Fibroblast of lung (primary cell): ENCODE measurements at regions not wholly inside any gene's neighbourhood (a gene's known extent, or its start where the extent isn't known, plus 50 kb on each side); places are given as distances from the start of the nearest gene placed in this dataset.

ENCODE experiments used
- DNase-seq, 2 donors: peaks; one replicate each; pipeline versions ENCODE4 v3.0.0 to v3.0.0-alpha.2; 2010; ENCODE audit warnings: low read depth in 2 of 2
- H2AFZ ChIP-seq: 2 replicates; pipeline ENCODE4 v1.5.1; 2012; ENCODE audit warnings: low read length, control low read depth, inconsistent platforms
- H3K27ac ChIP-seq: 2 replicates; pipeline ENCODE4 v1.5.1; 2011; ENCODE audit warnings: low read length, control low read depth; ENCODE audit not compliant: insufficient read depth
- H3K27me3 ChIP-seq: 2 replicates; pipeline ENCODE4 v1.5.1; 2011; ENCODE audit warnings: mild to moderate bottlenecking, low read length; ENCODE audit not compliant: control insufficient read depth, insufficient read depth
- H3K36me3 ChIP-seq: 2 replicates; pipeline ENCODE4 v1.5.1; 2011; ENCODE audit warnings: low read length; ENCODE audit not compliant: control insufficient read depth, insufficient read depth
- H3K4me1 ChIP-seq: 2 replicates; pipeline ENCODE4 v1.5.1; 2011; ENCODE audit warnings: low read length; ENCODE audit not compliant: control insufficient read depth, insufficient read depth; ENCODE audit errors: extremely low read depth
- H3K4me2 ChIP-seq: 2 replicates; pipeline ENCODE4 v1.5.1; 2011; ENCODE audit warnings: low read length, control low read depth; ENCODE audit not compliant: insufficient read depth; ENCODE audit errors: extremely low read depth
- H3K4me3 ChIP-seq, 4 experiments: fragments of 200-600 bp in 1 of 4; sonication (generic) in 1 of 4; replicated peaks in 1 of 4; 2 replicates each; pipeline ENCODE4 v1.5.1; 2011 to 2016; ENCODE audit warnings: low read length in 4 of 4, low read depth in 3 of 4, mild to moderate bottlenecking in 3 of 4, control low read depth in 2 of 4, inconsistent platforms in 1 of 4, mixed read lengths in 1 of 4; ENCODE audit not compliant: insufficient read depth in 1 of 4; ENCODE audit errors: control extremely low read depth in 1 of 4
- H3K79me2 ChIP-seq: 2 replicates; pipeline ENCODE4 v1.5.1; 2012; ENCODE audit warnings: mild to moderate bottlenecking, low read length, inconsistent platforms; ENCODE audit not compliant: control insufficient read depth, insufficient read depth
- H3K9ac ChIP-seq: 2 replicates; pipeline ENCODE4 v1.5.1; 2011; ENCODE audit warnings: mild to moderate bottlenecking, low read length, control low read depth; ENCODE audit not compliant: insufficient read depth
- H3K9me3 ChIP-seq: 2 replicates; pipeline ENCODE4 v1.5.1; 2012; ENCODE audit warnings: low read depth, low read length; ENCODE audit not compliant: control insufficient read depth, insufficient read depth
- H4K20me1 ChIP-seq: 2 replicates; pipeline ENCODE4 v1.5.1; 2011; ENCODE audit warnings: low read length; ENCODE audit not compliant: control insufficient read depth, insufficient read depth; ENCODE audit errors: extremely low read depth
- EZH2 ChIP-seq: IDR thresholded peaks from 2 replicates; pipeline ENCODE4 v1.5.1; 2012; ENCODE audit warnings: low read length, control low read depth, mild to moderate bottlenecking; ENCODE audit errors: missing control alignments
- TF ChIP-seq, protein P1 (sequence below), 2 donors: IDR thresholded peaks in 1 of 2; conservative IDR thresholded peaks in 1 of 2; 1 replicate in 1 of 2; 2 replicates in 1 of 2; pipeline ENCODE4 v1.5.1; 2011 to 2012; ENCODE audit warnings: low read length in 2 of 2, control low read depth in 1 of 2, inconsistent platforms in 1 of 2, low read depth in 1 of 2, mild to moderate bottlenecking in 1 of 2

- H3K9ac ChIP-seq, result no peak overlapping the region
- H3K36me3 ChIP-seq, result no peaks in the 10 kb centered on the region
- no peak overlapping the region for H3K27ac ChIP-seq
- H3K27me3 ChIP-seq, result no peaks in the 10 kb centered on the region
- no peak overlapping the region for H3K4me3 ChIP-seq
- H3K9me3 ChIP-seq, result no peaks in the 10 kb centered on the region
- H2AFZ ChIP-seq, result no peak overlapping the region
- no peak for DNase-seq
- H3K4me1 ChIP-seq, result no peaks in the 10 kb centered on the region
- TF ChIP-seq, protein P1, sequence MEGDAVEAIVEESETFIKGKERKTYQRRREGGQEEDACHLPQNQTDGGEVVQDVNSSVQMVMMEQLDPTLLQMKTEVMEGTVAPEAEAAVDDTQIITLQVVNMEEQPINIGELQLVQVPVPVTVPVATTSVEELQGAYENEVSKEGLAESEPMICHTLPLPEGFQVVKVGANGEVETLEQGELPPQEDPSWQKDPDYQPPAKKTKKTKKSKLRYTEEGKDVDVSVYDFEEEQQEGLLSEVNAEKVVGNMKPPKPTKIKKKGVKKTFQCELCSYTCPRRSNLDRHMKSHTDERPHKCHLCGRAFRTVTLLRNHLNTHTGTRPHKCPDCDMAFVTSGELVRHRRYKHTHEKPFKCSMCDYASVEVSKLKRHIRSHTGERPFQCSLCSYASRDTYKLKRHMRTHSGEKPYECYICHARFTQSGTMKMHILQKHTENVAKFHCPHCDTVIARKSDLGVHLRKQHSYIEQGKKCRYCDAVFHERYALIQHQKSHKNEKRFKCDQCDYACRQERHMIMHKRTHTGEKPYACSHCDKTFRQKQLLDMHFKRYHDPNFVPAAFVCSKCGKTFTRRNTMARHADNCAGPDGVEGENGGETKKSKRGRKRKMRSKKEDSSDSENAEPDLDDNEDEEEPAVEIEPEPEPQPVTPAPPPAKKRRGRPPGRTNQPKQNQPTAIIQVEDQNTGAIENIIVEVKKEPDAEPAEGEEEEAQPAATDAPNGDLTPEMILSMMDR (conservative IDR thresholded peaks at IDR 0.05 in 1 of 2, IDR thresholded peaks at IDR 0.05 in 1 of 2; ENCODE audit: low read depth in 1 of 2, low read length in 2 of 2), result no peak
- TF ChIP-seq EZH2, result no peak
- no peak overlapping the region for H3K4me2 ChIP-seq
- no peaks in the 10 kb centered on the region for H4K20me1 ChIP-seq
- H3K79me2 ChIP-seq, result no peaks in the 10 kb centered on the region
Observed at GRCh38 chr4:3679071-3679825, 86.9 kb upstream of the ADRA2C start.

- no peaks in the 10 kb centered on the region for H3K27me3 ChIP-seq
Observed at GRCh38 chr4:3677748-3678070, 88.5 kb upstream of the ADRA2C start.

DNA sequence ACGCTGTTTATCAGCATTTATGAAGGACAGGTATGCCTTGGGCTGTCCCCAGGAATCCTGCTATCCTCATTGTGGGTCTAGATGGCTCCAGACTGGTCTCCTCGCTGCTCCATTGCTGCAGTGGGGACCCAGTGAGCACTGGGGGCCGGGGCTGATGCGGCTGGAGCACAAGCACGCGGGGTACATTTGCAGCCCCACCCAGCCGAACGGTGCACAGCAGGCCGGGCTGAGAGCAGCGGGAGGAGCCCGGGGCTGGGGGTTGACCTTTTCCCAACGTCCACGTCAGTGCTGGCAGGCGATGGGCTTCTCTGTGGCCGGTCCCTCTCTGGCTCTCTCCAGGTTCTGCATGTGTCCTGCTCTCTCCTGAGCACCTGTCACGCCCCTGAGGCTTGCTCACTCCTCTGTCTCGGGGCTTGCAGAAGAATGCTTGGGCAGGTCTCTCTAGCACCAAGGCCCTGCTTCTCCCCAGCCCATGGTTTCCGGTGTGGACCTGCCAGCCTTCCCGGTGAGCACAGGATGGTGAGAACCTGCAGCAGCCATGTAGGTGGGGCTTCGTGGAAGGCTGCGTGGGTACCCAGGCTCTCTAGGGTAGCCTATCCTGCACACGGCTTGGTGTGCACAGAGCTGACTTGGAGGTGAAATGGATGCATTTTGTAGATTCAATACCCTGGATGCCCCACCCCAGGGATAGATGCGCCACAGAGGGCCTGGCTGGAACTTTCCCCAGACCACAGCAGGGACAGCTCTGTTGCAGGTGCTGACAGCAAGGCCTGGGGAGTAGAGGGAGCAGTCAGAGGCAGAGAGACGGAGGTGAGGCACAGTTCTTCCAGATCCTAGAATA, 89.1 kb upstream of the ADRA2C start:
- H3K27ac ChIP-seq, result no peak overlapping the region
- H3K36me3 ChIP-seq, result no peaks in the 10 kb centered on the region
- no peak overlapping the region for H2AFZ ChIP-seq
- DNase-seq, result no peak
- H3K9me3 ChIP-seq, result no peaks in the 10 kb centered on the region
- H4K20me1 ChIP-seq, result no peaks in the 10 kb centered on the region
- no peak overlapping the region for H3K9ac ChIP-seq
- no peak for TF ChIP-seq EZH2
- TF ChIP-seq, protein P1 (conservative IDR thresholded peaks at IDR 0.05 in 1 of 2, IDR thresholded peaks at IDR 0.05 in 1 of 2; ENCODE audit: low read depth in 1 of 2, low read length in 2 of 2), result no peak
- no peaks in the 10 kb centered on the region for H3K4me1 ChIP-seq
- no peaks in the 10 kb centered on the region for H3K79me2 ChIP-seq
- no peaks in the 10 kb centered on the region for H3K27me3 ChIP-seq
- H3K4me2 ChIP-seq, result no peak overlapping the region
- H3K4me3 ChIP-seq, result no peak overlapping the region

More at GRCh38 chr4:3677748-3678070, 88.5 kb upstream of the ADRA2C start:
- Histone ChIP-seq H3K79me2 (no peaks in the 10 kb centered on the region), H3K4me1 (no peaks in the 10 kb centered on the region), H3K9ac (no peak overlapping the region), H4K20me1 (no peaks in the 10 kb centered on the region), H2AFZ (no peak overlapping the region), H3K4me3 (no peak overlapping the region), H3K36me3 (no peaks in the 10 kb centered on the region), H3K27ac (no peak overlapping the region), H3K9me3 (no peaks in the 10 kb centered on the region), H3K4me2 (no peak overlapping the region)
- DNase-seq, result no peak
- TF ChIP-seq EZH2, result no peak
- TF ChIP-seq, protein P1 (conservative IDR thresholded peaks at IDR 0.05 in 1 of 2, IDR thresholded peaks at IDR 0.05 in 1 of 2; ENCODE audit: low read depth in 1 of 2, low read length in 2 of 2), result no peak
